ENCODE measurements at regions not wholly inside any gene's neighbourhood (a gene's known extent, or its start where the extent isn't known, plus 50 kb on each side); places are given as distances from the start of the nearest gene placed in this dataset.

GRCh38 chr19:33982706-33983105 is 186.0 kb downstream of the KCTD15 start:
- Histone ChIP-seq H3K27ac (ENCODE audit: low read length) (no peak overlapping the region), H3K4me3 (ENCODE audit: low read depth in 1 of 2, low read length in 2 of 2) (no peak overlapping the region), H3K9me3 (ENCODE audit: control insufficient read depth in 1 of 2, low read length in 2 of 2) (peaks cover 0 to 2% of the 10 kb centered on the region in 2 donors), H3K36me3 (ENCODE audit: control insufficient read depth in 1 of 2, insufficient read depth in 2 of 2, low read length in 2 of 2) (no peaks in the 10 kb centered on the region), H3K4me1 (ENCODE audit: control insufficient read depth in 1 of 2, insufficient read depth in 2 of 2, low read length in 2 of 2) (no peaks in the 10 kb centered on the region), H3K27me3 (ENCODE audit: low read depth, low read length) (no peaks in the 10 kb centered on the region)

- H3K27ac ChIP-seq (ENCODE audit: low read length) = no peak overlapping the region
- no peaks in the 10 kb centered on the region for H3K36me3 ChIP-seq (ENCODE audit: control insufficient read depth in 1 of 2, insufficient read depth in 2 of 2, low read length in 2 of 2)
- peaks cover 17 to 20% of the 10 kb centered on the region in 2 donors for H3K9me3 ChIP-seq (ENCODE audit: control insufficient read depth in 1 of 2, low read length in 2 of 2)
- H3K27me3 ChIP-seq (ENCODE audit: low read depth, low read length) = no peaks in the 10 kb centered on the region
- H3K4me1 ChIP-seq (ENCODE audit: control insufficient read depth in 1 of 2, insufficient read depth in 2 of 2, low read length in 2 of 2) = no peaks in the 10 kb centered on the region
- H3K4me3 ChIP-seq (ENCODE audit: low read depth in 1 of 2, low read length in 2 of 2) = peak overlapping the region in 1 of 2 donors; percentile 9
Measured at GRCh38 chr19:33988601-33989000, 183.7 kb upstream of the LSM14A start.

- peaks cover 0 to 5% of the 10 kb centered on the region in 2 donors for H3K9me3 ChIP-seq (ENCODE audit: control insufficient read depth in 1 of 2, low read length in 2 of 2)
- no peak overlapping the region for H3K27ac ChIP-seq (ENCODE audit: low read length)
- no peaks in the 10 kb centered on the region for H3K4me1 ChIP-seq (ENCODE audit: control insufficient read depth in 1 of 2, insufficient read depth in 2 of 2, low read length in 2 of 2)
- H3K4me3 ChIP-seq (ENCODE audit: low read depth in 1 of 2, low read length in 2 of 2) = no peak overlapping the region
- no peaks in the 10 kb centered on the region for H3K36me3 ChIP-seq (ENCODE audit: control insufficient read depth in 1 of 2, insufficient read depth in 2 of 2, low read length in 2 of 2)
- H3K27me3 ChIP-seq (ENCODE audit: low read depth, low read length) = no peaks in the 10 kb centered on the region
Measured at GRCh38 chr19:33997690-33998089, 174.6 kb upstream of the LSM14A start.

- Histone ChIP-seq H3K36me3 (ENCODE audit: control insufficient read depth in 1 of 2, insufficient read depth in 2 of 2, low read length in 2 of 2) (no peaks in the 10 kb centered on the region), H3K9me3 (ENCODE audit: control insufficient read depth in 1 of 2, low read length in 2 of 2) (peaks cover 0 to 3% of the 10 kb centered on the region in 2 donors), H3K4me1 (ENCODE audit: control insufficient read depth in 1 of 2, insufficient read depth in 2 of 2, low read length in 2 of 2) (no peaks in the 10 kb centered on the region), H3K27me3 (ENCODE audit: low read depth, low read length) (no peaks in the 10 kb centered on the region), H3K27ac (ENCODE audit: low read length) (no peak overlapping the region), H3K4me3 (ENCODE audit: low read depth in 1 of 2, low read length in 2 of 2) (no peak overlapping the region)
Measured at GRCh38 chr19:33998302-33998701, 174.0 kb upstream of the LSM14A start.

- no peak overlapping the region for H3K4me3 ChIP-seq (ENCODE audit: low read depth in 1 of 2, low read length in 2 of 2)
- H3K9me3 ChIP-seq (ENCODE audit: control insufficient read depth in 1 of 2, low read length in 2 of 2) = no peaks in the 10 kb centered on the region
- H3K36me3 ChIP-seq (ENCODE audit: control insufficient read depth in 1 of 2, insufficient read depth in 2 of 2, low read length in 2 of 2) = no peaks in the 10 kb centered on the region
- no peak overlapping the region for H3K27ac ChIP-seq (ENCODE audit: low read length)
- no peaks in the 10 kb centered on the region for H3K27me3 ChIP-seq (ENCODE audit: low read depth, low read length)
- no peaks in the 10 kb centered on the region for H3K4me1 ChIP-seq (ENCODE audit: control insufficient read depth in 1 of 2, insufficient read depth in 2 of 2, low read length in 2 of 2)
Measured at GRCh38 chr19:33998739-33999345, 173.5 kb upstream of the LSM14A start.

GRCh38 chr19:34017024-34017423 is 155.3 kb upstream of the LSM14A start:
- Histone ChIP-seq H3K4me3 (ENCODE audit: low read depth in 1 of 2, low read length in 2 of 2) (no peak overlapping the region), H3K9me3 (ENCODE audit: control insufficient read depth in 1 of 2, low read length in 2 of 2) (peaks cover 0 to 12% of the 10 kb centered on the region in 2 donors), H3K27ac (ENCODE audit: low read length) (no peak overlapping the region), H3K4me1 (ENCODE audit: control insufficient read depth in 1 of 2, insufficient read depth in 2 of 2, low read length in 2 of 2) (no peaks in the 10 kb centered on the region), H3K27me3 (ENCODE audit: low read depth, low read length) (no peaks in the 10 kb centered on the region), H3K36me3 (ENCODE audit: control insufficient read depth in 1 of 2, insufficient read depth in 2 of 2, low read length in 2 of 2) (no peaks in the 10 kb centered on the region)

GRCh38 chr19:34017601-34018000 is 154.7 kb upstream of the LSM14A start:
- no peaks in the 10 kb centered on the region for H3K36me3 ChIP-seq (ENCODE audit: control insufficient read depth in 1 of 2, insufficient read depth in 2 of 2, low read length in 2 of 2)
- no peak overlapping the region for H3K4me3 ChIP-seq (ENCODE audit: low read depth in 1 of 2, low read length in 2 of 2)
- no peaks in the 10 kb centered on the region for H3K4me1 ChIP-seq (ENCODE audit: control insufficient read depth in 1 of 2, insufficient read depth in 2 of 2, low read length in 2 of 2)
- H3K9me3 ChIP-seq (ENCODE audit: control insufficient read depth in 1 of 2, low read length in 2 of 2) = peaks cover 0 to 11% of the 10 kb centered on the region in 2 donors
- no peaks in the 10 kb centered on the region for H3K27me3 ChIP-seq (ENCODE audit: low read depth, low read length)
- H3K27ac ChIP-seq (ENCODE audit: low read length) = no peak overlapping the region

GRCh38 chr19:34018546-34018945 is 153.8 kb upstream of the LSM14A start:
- H3K4me3 ChIP-seq (ENCODE audit: low read depth in 1 of 2, low read length in 2 of 2) = no peak overlapping the region
- H3K27me3 ChIP-seq (ENCODE audit: low read depth, low read length) = no peaks in the 10 kb centered on the region
- H3K9me3 ChIP-seq (ENCODE audit: control insufficient read depth in 1 of 2, low read length in 2 of 2) = peaks cover 0 to 20% of the 10 kb centered on the region in 2 donors
- no peak overlapping the region for H3K27ac ChIP-seq (ENCODE audit: low read length)
- H3K36me3 ChIP-seq (ENCODE audit: control insufficient read depth in 1 of 2, insufficient read depth in 2 of 2, low read length in 2 of 2) = no peaks in the 10 kb centered on the region
- H3K4me1 ChIP-seq (ENCODE audit: control insufficient read depth in 1 of 2, insufficient read depth in 2 of 2, low read length in 2 of 2) = no peaks in the 10 kb centered on the region

GRCh38 chr19:34023381-34023780 is 148.9 kb upstream of the LSM14A start:
- Histone ChIP-seq H3K4me1 (ENCODE audit: control insufficient read depth in 1 of 2, insufficient read depth in 2 of 2, low read length in 2 of 2) (no peaks in the 10 kb centered on the region), H3K9me3 (ENCODE audit: control insufficient read depth in 1 of 2, low read length in 2 of 2) (peaks cover 9 to 16% of the 10 kb centered on the region in 2 donors), H3K4me3 (ENCODE audit: low read depth in 1 of 2, low read length in 2 of 2) (peak overlapping the region in 1 of 2 donors; percentile 2), H3K36me3 (ENCODE audit: control insufficient read depth in 1 of 2, insufficient read depth in 2 of 2, low read length in 2 of 2) (no peaks in the 10 kb centered on the region), H3K27ac (ENCODE audit: low read length) (no peak overlapping the region), H3K27me3 (ENCODE audit: low read depth, low read length) (no peaks in the 10 kb centered on the region)

- H3K9me3 ChIP-seq (ENCODE audit: control insufficient read depth in 1 of 2, low read length in 2 of 2) = no peaks in the 10 kb centered on the region
- no peak overlapping the region for H3K27ac ChIP-seq (ENCODE audit: low read length)
- H3K27me3 ChIP-seq (ENCODE audit: low read depth, low read length) = no peaks in the 10 kb centered on the region
- no peaks in the 10 kb centered on the region for H3K4me1 ChIP-seq (ENCODE audit: control insufficient read depth in 1 of 2, insufficient read depth in 2 of 2, low read length in 2 of 2)
- no peaks in the 10 kb centered on the region for H3K36me3 ChIP-seq (ENCODE audit: control insufficient read depth in 1 of 2, insufficient read depth in 2 of 2, low read length in 2 of 2)
- no peak overlapping the region for H3K4me3 ChIP-seq (ENCODE audit: low read depth in 1 of 2, low read length in 2 of 2)
Measured at GRCh38 chr19:34033880-34034279, 138.4 kb upstream of the LSM14A start.

GRCh38 chr19:34034318-34034846 is 137.9 kb upstream of the LSM14A start:
- H3K36me3 ChIP-seq (ENCODE audit: control insufficient read depth in 1 of 2, insufficient read depth in 2 of 2, low read length in 2 of 2) = no peaks in the 10 kb centered on the region
- no peaks in the 10 kb centered on the region for H3K4me1 ChIP-seq (ENCODE audit: control insufficient read depth in 1 of 2, insufficient read depth in 2 of 2, low read length in 2 of 2)
- no peaks in the 10 kb centered on the region for H3K27me3 ChIP-seq (ENCODE audit: low read depth, low read length)
- no peak overlapping the region for H3K27ac ChIP-seq (ENCODE audit: low read length)
- H3K9me3 ChIP-seq (ENCODE audit: control insufficient read depth in 1 of 2, low read length in 2 of 2) = no peaks in the 10 kb centered on the region
- no peak overlapping the region for H3K4me3 ChIP-seq (ENCODE audit: low read depth in 1 of 2, low read length in 2 of 2)
